NCI-H345 (cell line): ENCODE measurements at regions not wholly inside any gene's neighbourhood (a gene's known extent, or its start where the extent isn't known, plus 50 kb on each side); places are given as distances from the start of the nearest gene placed in this dataset.
A peak's percentile ranks its signal among the peaks of the same experiment; 100 is the strongest.

ENCODE experiments used
- DNase-seq: peaks from one replicate; lab custom pipeline; 2025; lab: John Stamatoyannopoulos, UW

DNA sequence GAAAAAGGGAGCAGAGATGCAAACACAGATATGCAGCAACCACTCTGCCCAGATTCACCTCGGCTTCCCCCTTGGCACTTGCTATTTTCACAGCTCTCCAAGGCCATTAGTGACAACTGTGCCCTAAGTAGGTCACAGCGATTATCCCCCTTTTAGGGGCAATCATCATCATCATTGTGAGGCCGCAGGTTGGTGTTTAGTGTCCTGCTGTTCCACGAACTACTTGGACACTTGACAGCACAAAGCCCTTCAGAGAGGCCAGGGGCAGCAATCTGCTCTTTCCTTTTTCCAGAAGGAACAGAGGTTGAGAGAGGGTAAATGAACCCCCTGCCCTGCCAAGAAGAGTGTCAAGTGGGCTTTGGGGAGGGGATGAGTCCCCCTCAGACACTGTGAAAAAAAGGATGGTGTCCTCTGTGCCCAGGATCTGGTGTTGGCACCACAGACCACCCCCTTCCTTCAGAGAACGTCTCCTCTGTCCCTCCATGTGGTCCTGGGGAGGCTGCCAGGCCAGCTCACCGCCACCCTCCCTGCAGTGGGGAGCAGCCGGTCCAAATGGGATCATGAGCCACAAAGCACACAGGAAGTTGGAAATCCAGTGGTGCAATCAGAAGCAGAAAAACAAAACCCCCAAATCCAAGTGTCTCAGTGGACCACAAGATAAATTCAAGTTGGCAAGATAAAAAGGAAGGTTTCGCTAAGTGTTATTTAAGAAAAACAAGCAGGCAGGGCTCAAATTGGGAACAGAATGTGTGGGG lies 78.4 kb upstream of the MED9 start:
- no peak for DNase-seq

GRCh38 chr17:17398943-17399926 lies 77.6 kb upstream of the MED9 start:
- no peak for DNase-seq

- no peak for DNase-seq
These were observed 76.7 kb upstream of the MED9 start for GRCh38 chr17:17400070-17400469.

GRCh38 chr17:17400566-17401184 lies 76.1 kb upstream of the MED9 start:
- DNase-seq = no peak

GRCh38 chr17:17401271-17401781 lies 75.5 kb upstream of the MED9 start:
- DNase-seq = no peak

- DNase-seq = no peak
These were observed 74.2 kb upstream of the MED9 start for GRCh38 chr17:17402558-17402957.

DNA sequence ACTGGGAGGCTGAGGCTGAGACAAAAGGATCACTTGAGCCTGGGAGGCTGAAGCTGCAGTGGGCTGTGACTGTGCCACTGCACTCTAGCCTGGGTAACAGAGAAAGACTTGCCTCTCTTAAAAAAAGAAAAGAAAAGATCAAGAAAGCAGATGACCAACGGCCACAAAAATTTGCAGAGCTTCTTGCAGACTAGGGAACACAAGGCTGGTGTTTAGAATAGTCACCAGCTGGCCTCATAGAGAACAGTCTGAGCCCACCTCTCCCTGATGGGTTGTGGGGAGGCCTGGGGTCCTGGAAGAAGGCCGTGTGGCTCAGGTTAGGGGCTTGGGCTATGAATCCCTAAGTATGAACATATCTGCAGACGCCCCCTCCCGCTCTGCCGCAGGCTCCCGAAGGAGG lies 73.7 kb upstream of the MED9 start:
- DNase-seq = no peak

GRCh38 chr17:17403899-17404576 lies 72.8 kb upstream of the MED9 start:
- peak; percentile 65 for DNase-seq

DNA sequence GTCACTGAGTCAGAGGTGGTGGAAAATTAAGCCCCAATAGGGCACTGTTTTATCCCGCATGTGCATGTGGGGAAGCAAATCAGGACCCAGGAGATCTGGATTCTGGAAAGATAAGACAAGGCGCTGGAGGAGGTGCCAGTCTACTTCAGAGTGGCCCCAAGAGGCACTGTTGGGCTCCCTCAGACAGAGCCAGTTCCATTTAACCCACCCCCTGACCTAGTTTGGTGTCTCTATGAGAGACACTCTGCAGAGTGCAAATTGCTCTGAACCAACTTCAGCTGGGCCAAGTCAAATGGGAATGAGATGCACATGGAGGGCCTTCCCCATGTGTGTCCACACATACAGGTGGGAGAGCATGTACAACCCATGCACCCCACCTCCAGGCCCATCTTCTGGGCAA lies 71.1 kb upstream of the MED9 start:
- DNase-seq = no peak

GRCh38 chr17:17406225-17406624 lies 70.6 kb upstream of the MED9 start:
- no peak for DNase-seq

GRCh38 chr17:17408236-17408794 lies 68.5 kb upstream of the MED9 start:
- DNase-seq = no peak

GRCh38 chr17:17410357-17410756 lies 66.4 kb upstream of the MED9 start:
- no peak for DNase-seq

GRCh38 chr17:17411692-17412091 lies 65.1 kb upstream of the MED9 start:
- no peak for DNase-seq

DNA sequence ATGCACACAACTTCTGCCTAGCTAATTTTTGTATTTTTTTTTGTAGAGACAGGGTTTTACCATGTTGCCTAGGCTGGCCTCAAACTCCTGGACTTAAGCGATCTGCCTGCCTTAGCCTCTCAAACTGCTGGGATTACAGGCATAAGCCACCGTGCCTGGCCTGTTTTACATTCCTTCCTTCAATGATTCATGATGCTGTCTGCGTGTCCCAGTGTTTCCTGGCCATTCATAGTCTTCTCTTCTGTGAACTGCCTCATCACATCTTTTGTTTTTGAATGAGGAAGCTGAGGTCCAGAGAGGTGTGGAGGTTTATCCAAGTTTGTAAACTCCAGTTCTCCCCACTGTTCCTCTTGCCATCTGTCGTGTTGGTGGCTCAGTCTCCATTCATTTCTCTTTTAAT lies 64.5 kb upstream of the MED9 start:
- no peak for DNase-seq

- DNase-seq = no peak
These were observed 63.5 kb upstream of the MED9 start for GRCh38 chr17:17413215-17413792.

GRCh38 chr17:17413821-17414220 lies 63.0 kb upstream of the MED9 start:
- DNase-seq = no peak

DNA sequence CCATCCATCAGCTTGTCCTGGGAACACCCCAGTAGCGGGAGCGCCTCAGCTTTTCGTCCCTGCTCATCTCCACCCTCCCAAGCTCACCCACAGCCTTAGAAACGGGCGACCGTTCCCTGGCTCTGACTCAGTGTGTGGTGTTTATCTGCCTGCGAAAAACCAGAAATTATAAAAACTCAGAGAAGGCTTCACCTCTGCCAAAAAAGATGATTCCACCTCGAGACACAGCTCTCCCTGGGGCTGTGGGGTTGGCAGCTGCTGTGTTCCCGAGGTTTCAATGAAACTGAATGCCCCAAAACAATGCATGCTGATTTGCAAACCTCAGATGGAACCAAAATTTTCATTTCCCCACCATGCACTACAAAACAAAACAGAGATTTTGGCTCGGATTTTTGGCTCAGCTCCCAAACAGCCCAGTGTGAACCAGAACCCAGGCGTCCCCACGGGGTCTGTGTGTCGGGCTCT lies 62.4 kb upstream of the MED9 start:
- no peak for DNase-seq

DNA sequence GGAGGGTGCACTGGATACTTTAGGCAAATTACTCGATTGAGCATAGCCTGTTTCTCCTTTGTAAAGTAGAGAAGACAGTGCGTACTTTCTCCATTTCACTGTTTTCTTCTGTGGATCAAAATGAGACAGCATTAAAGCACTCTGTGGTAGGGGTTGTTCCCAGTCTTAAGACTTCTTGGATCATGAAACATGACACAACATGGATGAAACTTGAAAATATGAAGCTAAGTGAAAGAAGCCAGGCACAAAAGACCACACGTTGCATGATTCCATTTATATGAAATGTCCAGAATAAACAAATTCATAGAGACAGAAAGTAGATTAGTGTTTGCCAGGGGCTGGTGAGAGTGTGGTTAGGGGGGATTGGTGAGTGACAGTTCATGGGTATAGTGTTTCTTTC lies 61.8 kb upstream of the MED9 start:
- DNase-seq = no peak

GRCh38 chr17:17416007-17416399 lies 60.8 kb upstream of the MED9 start:
- DNase-seq = peak; percentile 68

DNA sequence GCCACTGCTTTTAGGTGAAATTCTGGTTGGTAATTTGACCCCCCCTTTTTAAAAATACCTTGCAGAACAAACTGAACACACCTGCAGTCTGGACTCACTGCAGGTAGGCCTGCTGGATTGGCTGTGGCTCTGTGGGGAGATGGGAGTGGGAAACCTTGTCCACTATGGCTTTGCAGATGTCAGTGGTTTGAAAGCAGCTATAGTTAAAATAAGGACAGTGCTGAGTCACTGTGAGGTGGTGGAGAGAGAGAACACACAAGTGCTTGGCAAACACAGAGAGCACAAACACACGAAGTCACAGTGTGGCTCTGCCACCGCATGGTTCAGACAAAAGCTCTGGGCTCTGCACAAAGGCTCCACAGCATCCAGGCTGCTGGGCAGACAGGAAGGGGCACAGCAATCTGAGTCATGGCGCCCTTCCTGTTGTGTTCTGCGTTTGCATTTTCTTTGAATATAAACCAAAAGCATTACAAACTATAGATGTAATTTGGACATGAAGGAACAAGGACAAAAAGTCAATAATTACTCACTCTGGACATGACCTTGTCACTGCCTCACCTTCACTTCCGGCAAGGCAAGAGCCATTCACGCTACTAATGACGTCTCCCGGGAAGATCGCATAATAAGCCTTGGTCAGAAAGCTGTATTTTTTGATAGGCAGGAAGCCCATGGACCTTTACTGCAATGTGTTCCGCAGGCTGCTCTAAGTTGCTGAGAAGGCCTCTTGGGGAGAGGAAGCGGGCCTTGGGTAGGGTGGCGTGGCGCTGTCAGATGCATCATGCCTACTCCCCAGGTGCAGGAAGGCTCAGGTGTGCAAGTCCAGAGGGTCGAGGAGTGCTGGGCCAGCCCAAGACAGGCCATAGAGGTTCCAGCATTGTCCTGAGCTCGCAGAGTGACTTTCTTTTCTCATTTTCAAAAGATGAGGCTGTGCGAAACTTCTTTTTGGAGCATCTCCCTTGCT lies 60.1 kb upstream of the MED9 start:
- DNase-seq = peak; percentile 79
